Ureter (tissue), 1 donor: ENCODE measurements at regions not wholly inside any gene's neighbourhood (a gene's known extent, or its start where the extent isn't known, plus 50 kb on each side); places are given as distances from the start of the nearest gene placed in this dataset.

Source experiments
- DNase-seq: peaks from one replicate; pipeline ENCODE4 v3.0.0-alpha.2; 2020; ENCODE audit warnings: low spot score
- donor health status: DM: yes; HTN: yes; CAD: no.

- DNase-seq: no peak
Observed at GRCh38 chr15:96390986-96391385, 60.5 kb downstream of the NR2F2 start.

GRCh38 chr15:96392380-96393208, 62.1 kb downstream of the NR2F2 start:
- DNase-seq: no peak

DNA sequence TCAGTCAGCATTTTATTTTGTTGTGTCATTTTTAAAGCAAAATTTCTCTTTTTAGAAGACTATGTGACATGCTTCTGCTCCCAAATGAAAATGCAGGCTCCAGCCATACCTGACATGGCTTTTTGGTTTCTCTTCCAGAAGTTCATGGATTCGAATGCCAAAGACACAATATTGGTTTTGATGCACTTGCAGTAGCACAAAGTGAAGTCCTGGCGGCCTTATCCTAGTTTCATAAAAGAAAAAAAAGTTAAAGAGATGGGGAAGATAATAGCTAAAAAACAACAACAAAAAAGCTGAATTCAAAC, 62.7 kb downstream of the NR2F2 start:
- DNase-seq: no peak

- no peak for DNase-seq
Observed at GRCh38 chr15:96395687-96396086, 65.2 kb downstream of the NR2F2 start.

DNA sequence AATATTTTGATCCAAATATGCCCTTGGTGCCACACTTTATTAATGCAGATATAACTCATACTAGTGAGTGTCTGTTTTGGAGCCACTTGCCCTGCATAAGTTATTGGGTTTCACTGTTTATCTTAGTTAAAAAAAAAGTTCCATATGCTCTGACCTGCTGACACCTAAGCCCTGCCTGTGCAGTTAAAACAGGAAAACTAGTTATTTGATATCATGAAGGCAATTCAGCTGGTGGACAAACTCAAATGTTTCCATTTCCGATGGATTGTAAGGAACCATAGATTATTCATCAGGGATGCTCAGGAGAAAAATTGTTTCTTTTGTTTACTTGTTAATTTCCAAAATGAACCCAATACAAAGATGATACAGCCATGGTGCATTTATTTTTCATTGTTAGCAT, 68.3 kb downstream of the NR2F2 start:
- no peak for DNase-seq

GRCh38 chr15:96402403-96402802, 71.9 kb downstream of the NR2F2 start:
- no peak for DNase-seq

GRCh38 chr15:96403071-96403470, 72.6 kb downstream of the NR2F2 start:
- no peak for DNase-seq

- DNase-seq: no peak
Observed at GRCh38 chr15:96403932-96404331, 73.4 kb downstream of the NR2F2 start.

DNA sequence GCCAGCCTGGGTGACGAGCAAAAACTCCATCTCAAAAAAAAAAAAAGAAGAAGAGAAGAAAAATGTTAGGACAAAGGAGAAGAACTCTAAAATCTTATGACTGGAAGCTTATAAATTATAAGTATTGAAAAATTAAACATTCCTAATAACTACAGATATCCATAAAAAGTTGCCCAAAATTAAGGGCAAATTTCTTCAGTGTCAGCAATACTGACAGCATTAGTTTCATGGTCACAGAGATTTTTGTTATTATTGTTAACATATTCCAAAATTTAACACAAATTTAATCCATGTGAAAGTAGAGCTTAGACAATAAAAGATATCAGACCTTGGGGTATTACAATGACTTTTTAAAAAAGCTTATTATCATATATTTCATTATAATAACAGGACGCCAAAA, 74.1 kb downstream of the NR2F2 start:
- no peak for DNase-seq

DNA sequence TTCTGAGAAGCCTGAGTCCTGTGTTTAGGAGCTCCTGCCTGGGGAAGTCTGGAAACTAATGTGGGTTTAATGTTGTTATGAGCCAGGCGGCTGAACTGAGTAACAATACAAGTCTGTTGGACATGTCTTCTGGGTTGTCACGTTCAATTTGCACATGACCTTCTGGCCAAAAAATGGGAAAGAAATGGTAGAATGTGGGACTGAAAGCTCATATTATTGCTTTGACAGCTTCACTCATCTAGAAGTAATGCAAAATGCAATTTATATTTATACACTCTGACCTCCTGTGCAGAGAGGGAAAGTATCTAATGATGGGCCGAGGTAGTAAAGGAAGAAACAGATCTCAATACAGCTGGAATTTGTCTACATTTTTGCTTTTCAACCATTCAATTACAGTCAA, 75.8 kb downstream of the NR2F2 start:
- no peak for DNase-seq

- DNase-seq: no peak
Observed at GRCh38 chr15:96406701-96407100, 76.2 kb downstream of the NR2F2 start.

- DNase-seq: no peak
Observed at GRCh38 chr15:96407482-96407881, 77.0 kb downstream of the NR2F2 start.

DNA sequence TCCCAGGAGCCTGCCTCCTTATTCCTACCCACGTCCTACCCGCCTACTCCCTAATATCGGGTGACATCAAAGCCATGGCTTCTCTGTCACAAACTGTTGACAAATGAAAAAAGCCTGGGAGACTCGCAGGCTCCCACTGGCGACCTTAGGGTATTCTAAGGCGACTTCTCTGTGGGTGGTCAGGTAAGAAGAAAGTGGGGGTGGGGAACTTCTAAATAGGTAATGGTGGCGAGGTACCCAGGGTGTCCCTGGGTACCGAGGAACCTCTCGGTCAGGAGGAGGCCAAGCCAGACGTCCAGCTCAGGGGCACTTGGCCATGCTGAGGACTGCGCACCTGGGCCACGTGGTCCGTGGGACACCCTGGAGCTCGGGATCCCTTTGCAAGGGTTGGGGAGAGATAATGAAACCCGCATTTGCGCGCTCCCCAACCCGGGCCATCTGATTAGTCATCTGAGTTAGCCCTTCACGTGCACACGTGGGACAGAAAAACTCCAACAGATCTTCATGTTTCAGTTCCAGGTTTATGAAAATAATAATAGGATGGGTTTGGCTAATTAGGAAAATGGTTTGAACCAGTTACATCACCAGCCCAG, 78.2 kb downstream of the NR2F2 start:
- DNase-seq: no peak

GRCh38 chr15:96409215-96410138, 79.0 kb downstream of the NR2F2 start:
- DNase-seq: no peak

DNA sequence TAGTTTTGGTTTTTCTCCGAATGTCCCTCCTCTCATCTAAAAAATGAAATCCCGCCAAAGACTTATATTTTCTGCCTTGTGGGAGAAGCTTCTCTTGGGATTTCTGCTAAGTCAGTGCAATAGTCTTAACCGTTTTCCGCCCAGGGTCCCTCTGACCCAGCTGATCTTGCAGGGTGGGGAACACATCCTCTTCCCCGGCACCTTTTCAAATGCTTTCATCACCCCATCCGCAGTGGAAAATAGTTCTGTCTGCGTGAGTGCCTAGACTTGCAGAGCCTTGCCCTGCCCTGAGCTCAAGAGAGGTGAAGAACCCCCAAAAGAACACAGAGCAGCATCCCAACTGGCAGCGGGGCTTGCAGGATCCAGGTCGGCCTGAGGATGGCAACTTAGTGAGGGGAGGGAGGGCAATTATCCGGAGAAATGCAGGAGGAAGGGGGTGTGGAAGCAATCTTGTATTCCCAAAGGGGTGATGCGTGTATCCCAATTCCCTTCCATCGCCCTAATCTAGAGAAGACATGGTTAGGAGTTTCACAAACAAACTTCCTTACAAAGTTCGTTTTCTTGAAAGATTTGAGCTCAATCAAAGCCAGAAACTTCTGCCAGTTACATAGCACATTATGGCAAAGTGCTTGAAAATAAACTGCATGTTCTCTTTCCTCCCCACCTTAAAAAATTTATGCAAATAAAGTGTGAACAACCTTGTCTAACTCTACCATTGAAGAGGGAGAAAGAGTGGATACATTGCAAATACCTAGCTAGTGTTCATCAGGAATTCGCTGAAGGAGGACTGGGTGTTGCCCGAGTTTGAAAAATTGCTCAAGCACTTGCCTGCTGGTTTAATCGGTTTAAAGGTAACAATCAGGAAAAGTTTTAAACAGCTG, 79.9 kb downstream of the NR2F2 start:
- DNase-seq: no peak

- DNase-seq: no peak
Observed at GRCh38 chr15:96411056-96412031, 80.8 kb downstream of the NR2F2 start.

GRCh38 chr15:96412045-96412905, 81.8 kb downstream of the NR2F2 start:
- DNase-seq: no peak

GRCh38 chr15:96412906-96413231, 82.4 kb downstream of the NR2F2 start:
- no peak for DNase-seq

GRCh38 chr15:96413657-96414056, 83.2 kb downstream of the NR2F2 start:
- DNase-seq: no peak

DNA sequence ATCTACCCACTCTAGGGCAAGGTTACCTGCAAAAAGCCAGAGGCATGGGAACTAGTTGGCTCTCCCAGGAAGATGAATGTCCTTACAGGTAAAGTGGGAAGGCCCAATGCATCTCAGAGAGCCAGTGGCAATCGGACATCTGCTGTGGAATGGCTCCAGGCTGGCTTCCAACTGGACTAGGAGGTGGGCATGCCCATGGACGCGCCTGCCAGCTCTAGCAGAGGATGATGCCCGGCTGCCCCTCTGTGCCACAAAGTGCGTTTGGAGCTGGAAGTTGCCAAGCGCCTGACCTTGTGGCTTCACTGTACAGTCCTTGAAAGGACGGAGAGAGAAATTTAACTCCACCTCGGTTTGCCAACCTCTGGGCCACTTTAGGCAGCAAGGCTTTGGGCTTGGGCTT, 84.4 kb downstream of the NR2F2 start:
- no peak for DNase-seq
